ENCODE measurements at regions not wholly inside any gene's neighbourhood (a gene's known extent, or its start where the extent isn't known, plus 50 kb on each side); places are given as distances from the start of the nearest gene placed in this dataset.
A peak's percentile ranks its signal among the peaks of the same experiment; 100 is the strongest.

- no peak for DNase-seq
Observed at GRCh38 chr5:28549588-28549987, 1511.2 kb upstream of the CDH9 start.

GRCh38 chr5:28548856-28549255 is 1510.5 kb upstream of the CDH9 start:
- no peak for DNase-seq

- DNase-seq, result no peak
Observed at GRCh38 chr5:28544501-28544900, 1506.1 kb upstream of the CDH9 start.

GRCh38 chr5:28543473-28544098 is 1505.2 kb upstream of the CDH9 start:
- peak; percentile 21 for DNase-seq

GRCh38 chr5:28542987-28543386 is 1504.6 kb upstream of the CDH9 start:
- DNase-seq, result no peak

GRCh38 chr5:28523888-28524635 is 1485.7 kb upstream of the CDH9 start:
- DNase-seq, result no peak

GRCh38 chr5:28523416-28523815 is 1485.0 kb upstream of the CDH9 start:
- DNase-seq, result no peak

GRCh38 chr5:28517691-28518090 is 1479.3 kb upstream of the CDH9 start:
- no peak for DNase-seq

- DNase-seq, result no peak
Observed at GRCh38 chr5:28516722-28517121, 1478.3 kb upstream of the CDH9 start.

GRCh38 chr5:28512648-28513047 is 1474.3 kb upstream of the CDH9 start:
- no peak for DNase-seq

GRCh38 chr5:28505121-28505520 is 1466.7 kb upstream of the CDH9 start:
- DNase-seq, result no peak

- no peak for DNase-seq
Observed at GRCh38 chr5:28500511-28500910, 1462.1 kb upstream of the CDH9 start.

GRCh38 chr5:28499766-28500290 is 1461.4 kb upstream of the CDH9 start:
- DNase-seq, result no peak

- no peak for DNase-seq
Observed at GRCh38 chr5:28495876-28496275, 1457.5 kb upstream of the CDH9 start.

GRCh38 chr5:28493456-28493855 is 1455.1 kb upstream of the CDH9 start:
- no peak for DNase-seq

- DNase-seq, result no peak
Observed at GRCh38 chr5:28488752-28489151, 1450.4 kb upstream of the CDH9 start.

- DNase-seq, result no peak
Observed at GRCh38 chr5:28483327-28484025, 1445.1 kb upstream of the CDH9 start.

- DNase-seq, result no peak
Observed at GRCh38 chr5:28473531-28474107, 1435.2 kb upstream of the CDH9 start.

- no peak for DNase-seq
Observed at GRCh38 chr5:28468166-28468565, 1429.8 kb upstream of the CDH9 start.

GRCh38 chr5:28463728-28464127 is 1425.3 kb upstream of the CDH9 start:
- no peak for DNase-seq

- no peak for DNase-seq
Observed at GRCh38 chr5:28451483-28451882, 1413.1 kb upstream of the CDH9 start.

GRCh38 chr5:28450997-28451396 is 1412.6 kb upstream of the CDH9 start:
- no peak for DNase-seq

GRCh38 chr5:28448791-28449190 is 1410.4 kb upstream of the CDH9 start:
- DNase-seq, result no peak

Data from NCI-H1417 treated with DMSO at 0.1 percent for 48 hours (cell line).